NCI-H2171 (cell line): ENCODE measurements at regions not wholly inside any gene's neighbourhood (a gene's known extent, or its start where the extent isn't known, plus 50 kb on each side); places are given as distances from the start of the nearest gene placed in this dataset.
"Not testable (repeated sequence)": the region's sequence is repeated elsewhere in the genome, so short reads cannot be mapped to it uniquely, and the experiment has no call there.

Experiments used
- DNase-seq: peaks from one replicate; lab custom pipeline; 2025; lab: John Stamatoyannopoulos, UW

DNA sequence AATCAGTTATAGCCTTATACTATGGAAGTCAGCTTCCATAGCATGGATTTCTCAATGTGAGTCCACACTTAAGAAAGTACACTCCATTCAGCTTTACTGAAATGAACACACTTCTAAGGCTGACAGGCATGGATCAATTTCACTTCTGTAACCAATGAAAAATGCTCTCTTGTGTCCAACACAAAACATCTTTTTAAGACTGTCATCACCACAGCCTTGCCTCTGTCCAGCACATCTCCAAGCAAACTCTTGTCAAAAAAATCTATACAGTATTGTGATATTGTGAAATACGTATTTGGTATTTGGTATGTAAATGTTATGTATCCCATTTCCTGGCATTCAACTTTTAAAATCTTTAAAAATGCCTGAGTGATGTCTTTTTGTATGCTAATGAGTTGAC is 208.7 kb downstream of the RAP2B start:
- DNase-seq = no peak

DNA sequence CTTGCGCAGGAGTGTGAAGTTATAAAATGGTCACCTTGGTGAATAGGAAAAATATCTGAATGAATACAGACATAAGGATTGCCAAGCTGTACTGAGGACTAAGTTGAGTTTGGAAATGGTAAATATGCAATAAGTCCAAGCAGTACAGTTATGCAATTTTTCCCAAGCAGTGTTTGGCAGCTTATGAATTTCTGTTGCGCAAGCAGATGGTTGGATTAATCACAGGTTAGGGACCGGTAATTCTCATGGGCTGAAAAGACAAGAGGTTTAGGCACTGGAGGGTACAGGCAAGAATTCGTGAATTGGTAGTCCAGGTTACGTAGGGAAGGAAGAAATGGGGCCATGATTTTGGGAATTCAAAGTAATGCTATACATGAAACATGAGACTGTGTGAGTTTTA is 210.3 kb downstream of the RAP2B start:
- no peak for DNase-seq

DNA sequence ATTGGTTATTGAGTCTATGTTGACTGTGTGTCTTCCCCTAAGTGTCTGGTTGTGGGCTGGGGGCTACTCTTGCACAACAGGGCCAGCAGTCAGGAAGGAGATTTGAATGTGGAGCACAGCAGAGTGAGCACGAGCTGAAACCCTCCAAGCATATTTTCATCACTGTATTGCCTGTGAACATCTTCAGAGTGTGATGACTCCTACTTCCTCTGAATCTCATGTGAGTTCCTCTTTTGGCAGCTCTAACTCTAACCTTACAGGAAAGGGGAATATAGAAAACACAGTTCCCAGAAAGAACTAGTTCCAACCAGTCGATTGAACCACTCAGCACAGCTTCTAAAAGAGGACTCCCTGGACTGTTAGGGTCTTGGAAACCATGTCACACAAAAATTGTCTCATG is 211.6 kb downstream of the RAP2B start:
- DNase-seq = no peak

DNA sequence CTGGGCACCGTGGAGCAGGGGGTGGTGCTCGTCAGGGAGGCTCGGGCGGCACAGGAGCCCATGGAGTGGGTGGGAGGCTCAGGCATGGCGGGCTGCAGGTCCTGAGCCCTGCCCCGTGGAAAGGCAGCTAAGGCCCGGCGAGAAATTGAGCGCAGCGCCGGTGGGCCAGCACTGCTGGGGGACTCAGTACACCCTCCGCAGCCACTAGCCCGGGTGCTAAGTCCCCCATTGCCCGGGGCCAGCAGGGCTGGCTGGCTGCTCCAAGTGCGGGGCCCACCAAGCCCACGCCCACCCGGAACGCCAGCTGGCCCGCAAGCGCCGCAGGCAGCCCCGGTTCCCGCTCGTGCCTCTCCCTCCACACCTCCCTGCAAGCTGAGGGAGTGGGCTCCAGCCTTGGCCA is 216.3 kb downstream of the RAP2B start:
- DNase-seq = not testable (repeated sequence)

DNA sequence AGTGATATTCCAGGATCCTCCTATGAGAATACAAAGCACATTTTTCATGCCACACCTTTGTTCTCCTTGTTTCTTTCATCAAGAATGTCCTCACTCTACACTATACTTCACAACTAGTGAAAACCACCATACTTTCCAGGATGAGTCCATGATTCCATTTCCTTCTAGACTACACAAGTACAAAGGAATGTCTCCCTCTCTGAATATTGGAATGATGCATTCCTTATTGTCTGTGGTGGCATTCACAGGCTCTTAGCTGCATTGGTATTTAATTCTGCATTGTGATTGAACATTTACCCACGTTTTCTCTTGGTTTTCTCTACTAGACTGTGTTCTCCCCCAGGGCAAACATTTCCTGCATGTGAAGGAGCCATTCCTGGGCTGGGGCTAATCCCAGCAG is 217.5 kb downstream of the RAP2B start:
- DNase-seq = no peak

DNA sequence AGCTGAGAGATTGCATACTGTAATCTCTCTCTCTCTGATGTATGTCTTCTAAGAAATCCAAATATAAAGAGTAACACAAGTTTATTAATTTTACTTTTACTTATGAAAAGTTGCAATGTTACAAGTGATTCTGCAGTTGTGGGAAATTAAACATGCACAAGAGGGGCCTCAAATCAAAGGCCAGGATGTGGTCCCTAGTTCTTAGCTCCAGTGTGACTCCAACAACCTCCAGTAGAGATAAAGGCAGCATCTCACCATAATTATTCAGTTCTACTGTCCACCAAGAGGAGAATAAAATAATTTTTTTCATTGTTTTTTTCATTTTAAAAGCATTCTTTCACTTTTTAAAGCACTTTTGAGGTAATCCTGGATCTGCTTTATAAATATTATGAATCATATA is 223.3 kb downstream of the RAP2B start:
- no peak for DNase-seq

DNA sequence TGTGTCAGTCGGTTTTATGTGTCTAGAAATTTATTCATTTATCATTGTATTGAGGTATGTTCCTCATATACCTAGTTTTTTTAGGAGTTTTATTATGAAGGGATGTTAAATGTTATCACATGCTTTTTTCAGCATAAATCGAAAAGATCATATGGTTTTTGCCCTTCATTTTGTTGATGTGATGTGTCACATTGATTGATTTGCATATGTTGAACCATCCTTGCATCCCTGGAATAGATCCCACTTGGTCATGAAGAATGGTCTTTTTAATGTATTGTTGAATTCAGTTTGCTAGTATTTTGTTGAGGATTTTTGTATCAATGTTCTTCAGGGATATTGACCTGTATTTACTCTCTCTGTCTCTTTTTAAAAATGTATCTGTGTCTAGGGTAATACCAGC is 230.3 kb downstream of the RAP2B start:
- DNase-seq = no peak

DNA sequence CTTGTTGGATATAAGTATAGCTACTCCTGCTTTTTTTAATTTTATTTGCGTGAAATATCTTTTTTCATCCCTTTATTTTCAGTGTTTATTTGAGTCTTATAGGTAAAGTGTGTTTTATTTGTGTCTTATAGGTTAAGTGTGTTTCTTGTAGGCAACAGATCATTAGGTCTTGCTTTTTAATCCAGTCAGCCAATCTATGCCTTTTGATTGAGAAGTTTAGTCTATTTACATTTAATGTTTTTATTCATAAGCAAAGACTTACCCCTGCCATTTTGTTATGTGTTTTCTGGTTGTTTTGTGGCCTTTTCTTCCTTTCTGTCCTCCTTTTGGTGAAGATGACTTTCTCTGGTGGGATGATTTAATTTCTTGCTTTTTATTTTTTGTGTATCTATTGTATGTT is 232.0 kb downstream of the RAP2B start:
- no peak for DNase-seq

DNA sequence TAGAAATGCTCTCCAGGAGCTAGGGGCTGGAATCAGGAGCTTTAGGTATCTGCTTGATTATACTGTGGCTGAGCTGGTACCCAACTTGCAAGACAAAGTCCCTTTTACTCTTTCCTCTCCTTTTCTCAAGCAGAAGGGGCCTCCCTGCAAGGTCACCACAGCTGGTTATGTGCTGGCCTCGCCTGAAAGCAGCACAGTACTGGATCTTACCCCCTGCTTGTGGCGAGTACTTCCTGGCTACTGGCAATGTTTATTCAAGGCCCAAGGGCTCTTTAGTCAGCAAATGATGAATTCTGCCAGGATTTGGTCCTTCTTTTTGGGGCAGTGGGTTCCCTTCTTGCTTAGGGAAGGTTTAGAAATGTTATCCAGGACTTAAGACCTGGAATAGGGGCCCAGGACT is 234.6 kb downstream of the RAP2B start:
- DNase-seq = no peak

DNA sequence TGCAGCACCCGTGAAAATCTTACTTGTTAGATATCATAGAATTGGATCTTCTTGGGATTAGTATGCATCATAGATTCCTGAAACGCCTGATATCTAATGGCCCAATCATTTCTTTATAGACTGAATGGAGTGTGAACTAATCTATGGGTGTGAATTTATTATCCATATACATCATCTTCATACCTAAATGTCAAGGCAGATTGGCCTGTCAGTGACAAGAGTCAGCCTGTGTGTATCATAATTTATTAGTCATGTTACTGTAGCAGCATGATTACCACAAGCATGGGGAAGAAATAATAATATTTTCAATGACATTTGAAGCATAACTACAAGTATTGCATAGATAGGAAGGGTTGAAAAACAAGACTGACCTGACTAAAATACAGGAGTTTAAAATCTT is 235.8 kb downstream of the RAP2B start:
- no peak for DNase-seq

DNA sequence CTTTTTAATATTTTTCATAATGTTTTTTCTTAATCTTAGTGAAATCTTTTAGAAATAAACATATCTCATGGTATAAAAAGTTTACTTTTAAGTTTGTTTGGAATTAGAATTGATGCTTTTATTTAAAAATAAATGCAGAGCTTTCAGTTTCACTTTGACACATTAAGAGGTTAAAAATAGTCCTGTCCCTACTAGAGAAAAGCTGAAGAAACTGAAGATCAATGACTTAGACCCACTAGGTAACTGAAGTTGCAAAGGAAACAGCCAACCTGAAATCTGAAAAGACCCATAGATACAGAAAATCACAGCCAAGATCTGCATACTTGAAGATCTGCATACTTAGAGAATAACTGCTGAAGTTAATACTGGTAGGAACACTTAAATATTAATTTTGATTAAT is 237.6 kb downstream of the RAP2B start:
- DNase-seq = no peak

DNA sequence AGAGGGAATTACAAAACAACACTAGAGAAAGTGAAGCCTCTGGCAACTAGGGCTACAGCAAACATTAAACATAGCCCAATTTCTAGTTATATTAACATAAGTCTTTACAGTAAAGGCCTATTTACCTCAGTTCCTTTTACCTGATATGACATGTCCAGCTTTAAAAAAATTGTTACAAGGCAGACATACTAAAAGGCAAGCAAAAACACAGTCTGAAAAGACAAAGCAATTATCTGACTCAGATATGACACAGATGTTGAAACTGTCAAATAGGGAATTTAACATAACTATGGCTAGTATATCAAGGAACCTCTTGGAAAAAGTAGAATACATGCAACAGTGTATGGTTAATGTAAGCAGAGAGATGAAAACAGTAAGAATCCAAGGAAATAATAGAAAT is 238.6 kb downstream of the RAP2B start:
- DNase-seq = no peak

DNA sequence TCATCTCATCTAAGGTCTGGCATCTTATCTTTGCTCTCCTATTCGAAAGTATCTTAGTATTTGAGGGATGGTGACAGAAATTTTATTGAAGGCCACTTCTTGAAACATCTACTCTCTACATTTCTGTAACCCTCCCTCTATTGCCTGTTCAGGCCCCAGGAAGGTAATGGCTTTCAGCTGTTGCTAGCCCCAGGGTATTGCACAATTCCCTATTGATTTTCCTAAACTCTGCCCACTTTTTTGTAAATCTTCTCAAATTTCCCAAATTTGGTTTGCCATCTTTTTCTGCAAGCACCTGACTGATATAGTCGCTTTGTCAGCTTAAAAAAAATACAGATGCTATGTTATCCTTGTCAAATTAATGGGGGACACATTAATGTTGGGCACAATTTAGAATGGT is 242.1 kb downstream of the RAP2B start:
- no peak for DNase-seq

DNA sequence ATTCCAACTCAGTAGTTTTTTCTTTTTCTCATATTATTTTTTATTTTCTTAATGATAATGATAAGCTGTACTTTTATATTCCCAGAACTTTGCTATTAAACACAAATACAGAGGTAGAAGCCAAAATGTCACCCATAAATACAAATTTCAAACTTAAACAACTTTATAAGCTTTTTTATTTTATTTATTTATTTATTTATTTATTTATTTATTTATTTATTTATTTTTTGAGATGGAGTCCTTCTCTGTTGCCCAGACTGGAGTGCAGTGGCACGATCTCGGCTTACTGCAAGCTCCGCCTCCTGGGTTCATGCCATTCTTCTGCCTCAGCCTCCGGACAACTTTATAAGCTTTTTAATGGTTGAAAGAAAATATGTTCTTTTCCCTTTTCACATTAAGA is 243.3 kb downstream of the RAP2B start:
- not testable (repeated sequence) for DNase-seq

DNA sequence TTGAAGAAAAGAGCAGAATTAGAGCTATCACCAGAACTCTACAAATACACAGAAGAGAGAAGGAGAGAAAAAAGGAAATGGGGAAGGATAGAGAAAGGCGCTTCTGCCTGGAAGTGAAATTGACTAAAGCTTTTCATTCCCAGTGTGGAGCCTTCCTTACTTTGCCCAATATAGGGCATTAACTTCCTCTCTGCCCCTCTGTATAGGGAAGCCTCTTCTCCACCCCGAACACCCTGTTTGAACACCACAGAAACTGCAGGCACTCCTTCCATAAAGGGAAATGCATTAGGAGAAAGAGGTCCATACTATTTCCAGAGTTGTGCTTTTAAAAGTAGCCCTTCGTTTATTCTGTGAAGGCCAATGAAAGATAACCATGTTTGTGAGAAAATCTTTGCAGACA is 248.5 kb downstream of the RAP2B start:
- DNase-seq = no peak

DNA sequence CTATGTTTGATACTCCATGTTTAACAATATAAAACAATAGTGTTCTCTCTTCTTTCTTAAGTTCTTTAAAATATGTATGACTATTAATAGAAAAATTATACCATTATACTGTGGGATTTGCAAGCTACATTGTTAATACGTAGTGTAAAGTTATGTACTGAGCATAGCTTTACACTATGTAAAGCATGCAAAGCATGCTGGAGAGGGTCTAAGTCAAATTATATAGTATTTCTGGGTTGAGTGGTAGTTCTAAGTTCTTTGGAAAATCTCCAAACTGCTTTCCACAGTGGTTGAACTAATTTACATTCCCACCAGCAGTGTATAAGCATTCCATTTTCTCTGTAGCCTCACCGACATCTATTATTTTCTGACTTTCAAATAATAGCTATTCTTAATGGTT is 253.0 kb downstream of the RAP2B start:
- DNase-seq = no peak

DNA sequence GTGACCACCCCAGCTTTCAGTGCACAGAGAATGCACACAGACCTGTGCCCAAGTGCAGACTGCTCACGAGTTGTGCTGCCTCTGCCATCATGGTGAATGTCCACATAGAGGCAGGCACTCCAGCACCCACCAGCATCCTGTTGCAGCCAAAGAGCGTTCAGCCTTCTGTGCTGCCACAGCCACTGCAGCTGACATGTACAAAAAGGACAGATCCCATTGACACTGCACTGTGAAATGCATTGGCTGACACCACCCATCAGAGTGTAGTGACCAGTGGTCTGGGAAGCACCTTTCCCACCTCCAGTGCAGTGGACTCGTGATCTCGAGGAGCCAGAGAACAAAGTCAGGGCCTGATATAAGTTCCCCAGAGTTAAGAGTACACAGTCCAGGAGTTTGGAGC is 260.3 kb downstream of the RAP2B start:
- DNase-seq = no peak

DNA sequence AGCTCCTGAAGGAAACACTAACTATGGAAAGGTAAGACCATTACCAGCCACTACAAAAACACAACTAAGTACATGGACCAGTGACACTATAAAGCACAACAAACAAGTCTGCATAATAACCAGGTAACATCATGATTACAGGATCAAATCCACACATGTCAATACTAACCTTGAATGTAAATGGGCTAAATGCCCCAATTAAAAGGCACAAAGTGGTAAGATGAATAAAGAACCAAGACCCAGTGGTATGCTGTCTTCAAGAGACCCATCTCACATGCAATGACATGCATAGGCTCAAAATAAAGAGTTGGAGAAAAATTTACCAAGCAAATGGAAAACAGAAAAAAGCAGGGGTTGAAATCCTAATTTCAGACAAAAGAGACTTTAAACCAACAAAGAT is 261.8 kb downstream of the RAP2B start:
- not testable (repeated sequence) for DNase-seq

DNA sequence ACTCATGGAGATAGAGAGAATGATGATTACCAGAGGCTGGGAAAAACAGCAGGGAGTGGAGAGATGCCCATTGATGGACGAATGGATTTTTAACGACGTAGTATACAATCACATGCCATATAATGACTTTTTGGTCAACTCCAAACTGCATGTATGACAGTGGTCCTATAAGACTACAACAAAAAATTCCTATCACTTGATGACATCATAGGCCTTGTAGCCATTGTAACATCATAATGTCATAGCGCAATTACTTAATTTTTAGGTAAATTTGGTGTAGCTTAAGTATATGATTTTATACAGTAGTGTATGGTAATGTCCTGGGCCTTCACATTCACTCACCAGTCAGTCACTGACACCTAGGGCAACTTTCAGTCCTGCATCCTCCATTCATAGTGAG is 264.3 kb downstream of the RAP2B start:
- no peak for DNase-seq

DNA sequence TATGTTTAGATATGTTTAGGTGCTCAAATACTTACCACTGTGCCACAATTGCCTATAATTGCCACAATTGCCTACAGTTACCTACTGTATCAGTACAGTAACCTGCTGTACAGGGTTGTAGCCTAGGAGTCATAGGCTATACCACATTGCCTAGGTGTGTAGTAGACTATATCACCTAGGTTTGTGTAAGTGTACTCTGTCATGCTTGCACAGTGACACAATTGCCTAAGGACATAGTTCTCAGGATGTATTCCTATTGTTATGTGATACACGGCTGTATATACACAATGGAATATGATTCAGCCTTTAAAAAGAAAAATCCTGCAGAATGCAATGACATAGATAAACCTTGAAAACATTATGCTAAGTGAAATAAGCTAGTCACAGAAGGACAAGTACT is 264.8 kb downstream of the RAP2B start:
- no peak for DNase-seq

DNA sequence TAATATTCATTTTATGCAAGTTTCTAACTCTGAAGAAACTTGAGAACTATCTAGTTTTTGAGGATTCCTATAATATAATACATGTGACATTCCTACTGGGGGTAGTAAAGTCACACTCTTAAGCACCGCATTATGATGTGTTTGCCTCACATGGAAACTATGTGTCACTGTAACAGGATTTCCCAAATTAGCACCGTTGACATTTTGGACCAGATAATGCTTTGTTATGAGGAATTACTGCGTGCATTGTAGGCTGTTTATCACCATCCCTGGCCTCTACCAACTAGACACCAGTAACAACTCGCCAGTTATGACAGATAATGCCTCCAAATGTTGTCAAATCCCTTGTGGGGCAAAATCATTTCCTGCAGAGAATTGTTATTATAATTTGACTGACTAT is 267.8 kb downstream of the RAP2B start:
- DNase-seq = no peak

DNA sequence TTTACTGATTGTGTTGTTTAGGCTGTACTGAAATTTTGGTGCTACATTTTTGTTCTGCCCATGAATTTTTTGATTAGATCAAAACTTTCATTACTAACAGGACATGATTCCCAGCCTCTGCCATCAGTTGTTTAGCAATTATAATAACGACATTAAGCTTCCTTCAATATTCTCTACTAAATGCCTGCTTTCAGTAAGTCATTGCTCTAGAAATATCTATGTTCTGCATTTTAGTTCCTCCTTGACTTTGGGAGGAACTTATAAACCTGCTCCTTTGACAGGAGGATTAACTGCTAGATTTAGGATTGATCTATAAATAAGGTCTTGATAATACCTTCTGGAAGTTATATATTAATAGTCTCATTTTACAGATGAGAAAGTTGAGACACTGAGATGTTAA is 269.1 kb downstream of the RAP2B start:
- DNase-seq = no peak

DNA sequence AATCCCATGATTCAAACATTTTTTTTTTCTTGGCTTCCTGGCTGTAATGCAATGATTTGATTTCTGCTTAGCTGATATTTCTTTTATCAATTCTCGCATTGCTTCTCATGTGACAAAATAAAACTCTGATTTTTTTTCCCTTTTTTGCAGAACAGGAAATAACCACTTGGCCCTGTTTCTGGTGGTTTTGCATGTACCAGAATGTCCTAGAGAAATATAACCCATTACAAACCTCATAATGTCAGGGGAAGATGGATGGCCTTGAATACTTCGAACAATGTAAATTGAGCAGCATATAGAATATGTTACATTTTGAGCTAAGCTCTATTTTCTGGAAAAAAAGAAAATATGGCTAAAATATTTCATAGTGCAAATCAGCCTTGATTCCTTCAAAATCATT is 275.6 kb downstream of the RAP2B start:
- DNase-seq = no peak

DNA sequence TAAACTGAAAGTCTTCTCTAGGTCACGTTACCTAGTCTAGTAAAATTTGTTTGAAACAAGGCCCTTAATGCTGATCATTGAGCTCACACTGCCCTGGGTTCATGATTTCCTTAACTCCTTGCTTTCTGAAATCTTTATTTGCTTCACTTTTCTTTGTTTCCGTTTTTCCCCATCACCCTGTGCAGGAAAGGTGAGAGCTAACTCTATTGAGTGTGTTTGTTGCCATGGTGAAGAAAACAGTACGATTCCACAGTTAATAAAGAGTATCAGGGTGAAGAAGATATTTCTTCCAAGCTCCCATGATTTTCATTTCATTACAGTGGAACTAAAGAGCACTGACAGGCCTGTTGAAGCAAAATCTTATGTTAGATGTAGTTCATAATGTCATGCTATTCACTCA is 276.2 kb downstream of the RAP2B start:
- no peak for DNase-seq

DNA sequence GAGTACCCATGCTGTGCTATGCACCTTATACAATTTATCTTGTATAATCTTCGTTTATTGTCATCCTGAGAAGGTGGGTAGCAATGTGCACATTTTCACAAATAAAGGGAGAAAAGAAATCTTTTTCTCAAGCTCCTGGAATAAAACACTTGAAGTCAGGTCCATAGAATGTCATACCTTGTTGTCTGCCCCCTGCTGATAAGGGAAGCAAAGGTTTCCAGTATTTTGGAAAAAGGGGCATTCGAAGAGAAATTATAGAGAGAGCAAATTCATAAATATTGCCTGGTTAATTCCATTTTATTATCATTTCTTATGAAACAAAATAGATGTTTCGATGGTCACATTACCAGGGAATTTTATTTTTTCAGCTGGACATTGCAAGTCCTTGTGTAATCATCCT is 277.8 kb downstream of the RAP2B start:
- no peak for DNase-seq
